ENCODE measurements at regions not wholly inside any gene's neighbourhood (a gene's known extent, or its start where the extent isn't known, plus 50 kb on each side); places are given as distances from the start of the nearest gene placed in this dataset.
"Not testable (repeated sequence)": the region's sequence is repeated elsewhere in the genome, so short reads cannot be mapped to it uniquely, and the experiment has no call there.

- H3K9me3 ChIP-seq = no peaks in the 10 kb centered on the region
- no peak overlapping the region for H3K27ac ChIP-seq
- no peaks in the 10 kb centered on the region for H3K36me3 ChIP-seq
- H3K9ac ChIP-seq = no peak overlapping the region
- no peaks in the 10 kb centered on the region for H3K27me3 ChIP-seq
- no peaks in the 10 kb centered on the region for H4K20me1 ChIP-seq
- H3K4me1 ChIP-seq = no peaks in the 10 kb centered on the region
- no peak overlapping the region for H3K4me2 ChIP-seq
- no peak overlapping the region for H3K4me3 ChIP-seq
- TF ChIP-seq Cebpa-rat (IDR thresholded peaks at IDR 0.05) = no peak
These were observed 81.1 kb downstream of the CD200R1L start for GRCh38 chr3:112765531-112765930.

- no peak overlapping the region for H3K4me2 ChIP-seq
- H3K36me3 ChIP-seq = no peaks in the 10 kb centered on the region
- no peak overlapping the region for H3K4me3 ChIP-seq
- no peak for TF ChIP-seq Cebpa-rat (IDR thresholded peaks at IDR 0.05)
- H3K27ac ChIP-seq = no peak overlapping the region
- no peaks in the 10 kb centered on the region for H3K9me3 ChIP-seq
- no peaks in the 10 kb centered on the region for H4K20me1 ChIP-seq
- H3K27me3 ChIP-seq = no peaks in the 10 kb centered on the region
- H3K9ac ChIP-seq = no peak overlapping the region
- H3K4me1 ChIP-seq = no peaks in the 10 kb centered on the region
These were observed 83.4 kb downstream of the CD200R1L start for GRCh38 chr3:112763258-112763657.

- peaks cover 8% of the 10 kb centered on the region for H3K9me3 ChIP-seq
- no peaks in the 10 kb centered on the region for H3K27me3 ChIP-seq
- H3K36me3 ChIP-seq = no peaks in the 10 kb centered on the region
- H4K20me1 ChIP-seq = no peaks in the 10 kb centered on the region
- no peak for TF ChIP-seq Cebpa-rat (IDR thresholded peaks at IDR 0.05)
- no peak overlapping the region for H3K4me2 ChIP-seq
- no peak overlapping the region for H3K9ac ChIP-seq
- H3K27ac ChIP-seq = no peak overlapping the region
- no peak overlapping the region for H3K4me3 ChIP-seq
- H3K4me1 ChIP-seq = no peaks in the 10 kb centered on the region
These were observed 85.5 kb downstream of the CD200R1L start for GRCh38 chr3:112761062-112761638.

- H3K36me3 ChIP-seq = no peaks in the 10 kb centered on the region
- H3K4me2 ChIP-seq = no peak overlapping the region
- no peak overlapping the region for H3K9ac ChIP-seq
- peaks cover 6% of the 10 kb centered on the region; the same call in 1 of the 2 replicates for H3K4me1 ChIP-seq
- H3K27me3 ChIP-seq = no peaks in the 10 kb centered on the region
- H3K27ac ChIP-seq = no peak overlapping the region
- peaks cover 23% of the 10 kb centered on the region for H3K9me3 ChIP-seq
- H4K20me1 ChIP-seq = no peaks in the 10 kb centered on the region
- TF ChIP-seq Cebpa-rat (IDR thresholded peaks at IDR 0.05) = no peak
- H3K4me3 ChIP-seq = no peak overlapping the region
These were observed 87.0 kb downstream of the CD200R1L start for GRCh38 chr3:112759681-112760080.

GRCh38 chr3:112759210-112759609, 87.5 kb downstream of the CD200R1L start:
- Histone ChIP-seq H3K4me1 (peaks cover 6% of the 10 kb centered on the region; the same call in 1 of the 2 replicates), H3K27ac (no peak overlapping the region), H4K20me1 (no peaks in the 10 kb centered on the region), H3K9me3 (peaks cover 23% of the 10 kb centered on the region), H3K4me3 (no peak overlapping the region), H3K4me2 (no peak overlapping the region), H3K36me3 (no peaks in the 10 kb centered on the region), H3K9ac (no peak overlapping the region), H3K27me3 (no peaks in the 10 kb centered on the region)
- TF ChIP-seq Cebpa-rat (IDR thresholded peaks at IDR 0.05) = no peak

- Histone ChIP-seq H3K27me3 (no peaks in the 10 kb centered on the region), H3K4me3 (no peak overlapping the region), H3K4me2 (no peak overlapping the region), H3K4me1 (peaks cover 6% of the 10 kb centered on the region; the same call in 1 of the 2 replicates), H3K36me3 (no peaks in the 10 kb centered on the region), H3K9me3 (peaks cover 23% of the 10 kb centered on the region), H4K20me1 (no peaks in the 10 kb centered on the region), H3K27ac (no peak overlapping the region), H3K9ac (no peak overlapping the region)
- TF ChIP-seq Cebpa-rat (IDR thresholded peaks at IDR 0.05) = no peak
These were observed 89.5 kb downstream of the CD200R1L start for GRCh38 chr3:112757197-112757596.

GRCh38 chr3:112755845-112756613, 90.6 kb downstream of the CD200R1L start:
- TF ChIP-seq Cebpa-rat (IDR thresholded peaks at IDR 0.05) = no peak
- Histone ChIP-seq H3K36me3 (no peaks in the 10 kb centered on the region), H3K4me1 (peaks cover 6% of the 10 kb centered on the region; the same call in 1 of the 2 replicates), H3K4me3 (no peak overlapping the region), H4K20me1 (no peaks in the 10 kb centered on the region), H3K27ac (no peak overlapping the region), H3K9ac (no peak overlapping the region), H3K9me3 (peaks cover 23% of the 10 kb centered on the region), H3K27me3 (no peaks in the 10 kb centered on the region), H3K4me2 (peak overlapping the region; percentile 15; the same call in 1 of the 2 replicates)

GRCh38 chr3:112755046-112755445, 91.6 kb downstream of the CD200R1L start:
- peaks cover 23% of the 10 kb centered on the region for H3K9me3 ChIP-seq
- not testable (repeated sequence) for H3K4me1 ChIP-seq, H3K27ac ChIP-seq, H3K4me3 ChIP-seq, H3K27me3 ChIP-seq, H4K20me1 ChIP-seq, H3K4me2 ChIP-seq, H3K36me3 ChIP-seq, H3K9ac ChIP-seq

GRCh38 chr3:112751564-112752512, 94.8 kb downstream of the CD200R1L start:
- H3K36me3 ChIP-seq = no peaks in the 10 kb centered on the region
- H3K27ac ChIP-seq = no peak overlapping the region
- no peaks in the 10 kb centered on the region for H3K27me3 ChIP-seq
- no peak overlapping the region for H3K4me3 ChIP-seq
- H3K9me3 ChIP-seq = peaks cover 22% of the 10 kb centered on the region
- no peak overlapping the region for H3K4me2 ChIP-seq
- TF ChIP-seq Cebpa-rat (IDR thresholded peaks at IDR 0.05) = no peak
- peaks cover 6% of the 10 kb centered on the region; the same call in 1 of the 2 replicates for H3K4me1 ChIP-seq
- no peak overlapping the region for H3K9ac ChIP-seq
- H4K20me1 ChIP-seq = no peaks in the 10 kb centered on the region

All from BLaER1 (cell line).